Keratinocyte (primary cell): ENCODE measurements at regions not wholly inside any gene's neighbourhood (a gene's known extent, or its start where the extent isn't known, plus 50 kb on each side); places are given as distances from the start of the nearest gene placed in this dataset.

Experiments
- DNase-seq: peaks from one replicate; pipeline ENCODE4 v3.0.0-alpha.2; 2011; ENCODE audit warnings: low read depth, missing footprints, low spot score
- FAIRE-seq: peaks from 2 replicates; lab custom pipeline; 2011; peaks lifted over from hg19 to GRCh38; lab: Jason Lieb, UNC
- H2AFZ ChIP-seq: 2 replicates; pipeline ENCODE4 v1.6.0; 2012; ENCODE audit warnings: low read length, control low read depth, inconsistent platforms; ENCODE audit not compliant: control insufficient read depth
- H3K27ac ChIP-seq: 2 replicates; pipeline ENCODE4 v1.5.1; 2011; ENCODE audit warnings: low read length; ENCODE audit not compliant: control insufficient read depth, insufficient read depth
- H3K27me3 ChIP-seq: 3 replicates; pipeline ENCODE4 v1.6.0; 2011; ENCODE audit warnings: low read length; ENCODE audit not compliant: control insufficient read depth, insufficient read depth; ENCODE audit errors: extremely low read depth
- H3K36me3 ChIP-seq, 2 experiments: 2 replicates in 1 of 2; 3 replicates in 1 of 2; pipeline ENCODE4 v1.5.1; 2011; ENCODE audit warnings: low read length in 2 of 2, mild to moderate bottlenecking in 1 of 2; ENCODE audit not compliant: control insufficient read depth in 2 of 2, insufficient read depth in 2 of 2; ENCODE audit errors: extremely low read depth in 1 of 2
- H3K4me1 ChIP-seq: 3 replicates; pipeline ENCODE4 v1.5.1; 2011; ENCODE audit warnings: low read length; ENCODE audit not compliant: control insufficient read depth, insufficient read depth; ENCODE audit errors: extremely low read depth
- H3K4me2 ChIP-seq: 3 replicates; pipeline ENCODE4 v1.6.0; 2011; ENCODE audit warnings: low read depth, low read length; ENCODE audit not compliant: control insufficient read depth, insufficient read depth; ENCODE audit errors: extremely low read depth
- H3K4me3 ChIP-seq, 3 experiments: fragments of 200-600 bp in 1 of 3; sonication (generic) in 1 of 3; 2 replicates in 2 of 3; 3 replicates in 1 of 3; pipeline ENCODE4 v1.5.1; 2011 to 2016; ENCODE audit warnings: low read length in 3 of 3, mild to moderate bottlenecking in 3 of 3, control low read depth in 2 of 3, inconsistent platforms in 1 of 3, low read depth in 1 of 3, mixed read lengths in 1 of 3, mixed run types in 1 of 3, moderate library complexity in 1 of 3; ENCODE audit not compliant: control insufficient read depth in 2 of 3, insufficient read depth in 2 of 3; ENCODE audit errors: extremely low read depth in 1 of 3
- H3K79me2 ChIP-seq: 2 replicates; pipeline ENCODE4 v1.6.0; 2012; ENCODE audit warnings: low read length; ENCODE audit not compliant: control insufficient read depth, insufficient read depth
- H3K9ac ChIP-seq: 3 replicates; pipeline ENCODE4 v1.6.0; 2011; ENCODE audit warnings: low read length; ENCODE audit not compliant: control insufficient read depth, insufficient read depth; ENCODE audit errors: extremely low read depth
- H3K9me1 ChIP-seq: 3 replicates; pipeline ENCODE4 v1.6.0; 2011; ENCODE audit warnings: low read length; ENCODE audit not compliant: control insufficient read depth, insufficient read depth; ENCODE audit errors: extremely low read depth
- H3K9me3 ChIP-seq: 2 replicates; pipeline ENCODE4 v1.5.1; 2012; ENCODE audit warnings: low read depth, low read length; ENCODE audit not compliant: control insufficient read depth
- H4K20me1 ChIP-seq: 3 replicates; pipeline ENCODE4 v1.6.0; 2011; ENCODE audit warnings: low read length; ENCODE audit not compliant: control insufficient read depth, insufficient read depth; ENCODE audit errors: extremely low read depth
- CTCF ChIP-seq, 3 experiments: IDR thresholded peaks in 1 of 3; conservative IDR thresholded peaks in 1 of 3; optimal IDR thresholded peaks in 1 of 3; 2 replicates in 2 of 3; 3 replicates in 1 of 3; pipeline versions ENCODE3 to v1.5.1; 2011; ENCODE audit warnings: low read length in 3 of 3, mild to moderate bottlenecking in 3 of 3, moderate library complexity in 2 of 3, control low read depth in 1 of 3, inconsistent platforms in 1 of 3; ENCODE audit not compliant: insufficient read depth in 2 of 3; ENCODE audit errors: extremely low read depth in 1 of 3
- EZH2 ChIP-seq: IDR thresholded peaks from one replicate; pipeline ENCODE4 v1.6.1; 2012; ENCODE audit warnings: inconsistent platforms, mild to moderate bottlenecking, low read length, moderate library complexity
- dilution Hi-C: fragments of 300-500 bp; cut with MboI; formaldehyde crosslinking; loops from one replicate; pipeline ENCODE4 v1.7.0; 2020; ENCODE audit warnings: low sequenced_read_pairs; ENCODE audit not compliant: extremely low pct_ligation_motif_present

GRCh38 chrX:8916697-8917096 is 115.5 kb upstream of the FAM9A start:
- H3K36me3 ChIP-seq: no peaks in the 10 kb centered on the region
- H3K9me3 ChIP-seq: no peaks in the 10 kb centered on the region
- H3K9me1 ChIP-seq: no peaks in the 10 kb centered on the region
- no peak overlapping the region for H3K27ac ChIP-seq
- no peak overlapping the region for H3K4me3 ChIP-seq
- no peaks in the 10 kb centered on the region for H3K27me3 ChIP-seq
- H2AFZ ChIP-seq: no peak overlapping the region
- DNase-seq (no peak), FAIRE-seq (no peak)
- TF ChIP-seq CTCF (optimal IDR thresholded peaks at IDR 0.05 in 1 of 3, IDR thresholded peaks at IDR 0.05 in 1 of 3, conservative IDR thresholded peaks at IDR 0.05 in 1 of 3; ENCODE audit: extremely low read depth in 1 of 3, insufficient read depth in 2 of 3, low read length in 3 of 3) (no peak), EZH2 (no peak)
- no peaks in the 10 kb centered on the region for H3K79me2 ChIP-seq
- H4K20me1 ChIP-seq: no peaks in the 10 kb centered on the region
- H3K4me2 ChIP-seq: no peak overlapping the region
- H3K4me1 ChIP-seq: no peaks in the 10 kb centered on the region
- dilution Hi-C loops: no loop called here
- no peak overlapping the region for H3K9ac ChIP-seq

GRCh38 chrX:8914681-8915080 is 113.5 kb upstream of the FAM9A start:
- no peaks in the 10 kb centered on the region for H3K79me2 ChIP-seq
- H4K20me1 ChIP-seq: no peaks in the 10 kb centered on the region
- no peaks in the 10 kb centered on the region for H3K27me3 ChIP-seq
- no peak overlapping the region for H2AFZ ChIP-seq
- no peak overlapping the region for H3K4me2 ChIP-seq
- dilution Hi-C loops: no loop called here
- DNase-seq (no peak), FAIRE-seq (no peak)
- H3K36me3 ChIP-seq: no peaks in the 10 kb centered on the region
- H3K9me3 ChIP-seq: no peaks in the 10 kb centered on the region
- no peak overlapping the region for H3K4me3 ChIP-seq
- no peaks in the 10 kb centered on the region for H3K4me1 ChIP-seq
- TF ChIP-seq CTCF (optimal IDR thresholded peaks at IDR 0.05 in 1 of 3, IDR thresholded peaks at IDR 0.05 in 1 of 3, conservative IDR thresholded peaks at IDR 0.05 in 1 of 3; ENCODE audit: extremely low read depth in 1 of 3, insufficient read depth in 2 of 3, low read length in 3 of 3): no peak
- no peak for TF ChIP-seq EZH2
- H3K9me1 ChIP-seq: no peaks in the 10 kb centered on the region
- no peak overlapping the region for H3K9ac ChIP-seq
- H3K27ac ChIP-seq: no peak overlapping the region
